NCI-H1105 (cell line): ENCODE measurements at regions not wholly inside any gene's neighbourhood (a gene's known extent, or its start where the extent isn't known, plus 50 kb on each side); places are given as distances from the start of the nearest gene placed in this dataset.
"Not testable (repeated sequence)": the region's sequence is repeated elsewhere in the genome, so short reads cannot be mapped to it uniquely, and the experiment has no call there.

Experiments used
- DNase-seq: peaks from one replicate; lab custom pipeline; 2025; lab: John Stamatoyannopoulos, UW

DNA sequence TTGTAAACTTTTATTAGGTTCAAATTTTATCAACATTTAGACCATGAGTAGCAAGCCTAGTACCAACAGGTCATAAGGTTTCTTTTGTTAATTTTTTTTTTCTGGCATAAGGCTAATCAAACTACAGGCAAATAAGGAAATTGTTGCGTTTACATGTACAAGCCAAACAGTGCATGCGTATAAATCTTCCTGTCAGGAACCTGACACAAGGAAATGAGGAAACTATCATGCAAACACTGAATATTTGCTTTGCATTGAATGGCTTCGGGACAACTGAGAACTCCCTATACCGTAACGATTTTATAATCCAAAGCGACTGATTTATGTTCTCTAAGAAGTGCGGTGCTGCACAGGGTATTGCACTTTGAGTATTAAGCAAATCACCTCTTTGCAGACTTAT is 133.0 kb upstream of the TRPC4 start:
- DNase-seq: no peak

DNA sequence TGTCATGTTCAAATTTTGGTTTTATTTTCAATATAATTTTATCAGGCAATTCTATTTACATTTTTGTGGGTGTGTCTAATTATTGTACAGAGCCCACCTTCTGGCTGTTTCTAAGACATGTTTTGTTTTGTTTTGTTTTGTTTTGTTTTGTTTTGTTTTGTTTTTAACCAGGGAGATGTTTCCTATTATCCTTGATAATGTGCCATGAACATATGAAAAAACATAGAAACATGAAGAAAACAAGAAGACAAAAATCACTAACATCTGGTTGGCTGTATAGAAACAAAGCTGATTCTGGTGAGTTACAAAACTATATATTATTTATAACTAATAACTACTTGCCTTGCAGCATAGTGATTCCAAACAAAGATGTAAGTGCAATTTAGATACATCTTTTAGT is 128.1 kb upstream of the TRPC4 start:
- no peak for DNase-seq

DNA sequence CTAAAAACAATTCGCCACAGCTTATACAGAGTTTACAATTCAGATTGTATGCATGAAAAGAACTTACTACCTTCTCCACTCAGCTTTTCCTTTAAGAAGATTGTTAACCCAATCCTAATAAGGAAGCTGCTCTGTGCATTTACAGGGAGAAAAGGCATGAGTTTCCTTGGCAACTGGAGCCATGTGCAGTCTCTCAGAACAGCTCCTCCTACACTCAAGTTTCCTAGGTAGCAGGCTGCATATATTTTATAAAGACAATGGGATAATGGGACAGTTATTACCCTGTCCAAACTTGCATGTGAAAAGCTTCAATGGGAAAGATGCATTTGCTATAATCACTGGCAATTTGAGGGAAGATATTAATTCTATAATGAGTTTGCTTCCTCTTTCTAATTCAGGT is 125.5 kb upstream of the TRPC4 start:
- peak; percentile 83 for DNase-seq

DNA sequence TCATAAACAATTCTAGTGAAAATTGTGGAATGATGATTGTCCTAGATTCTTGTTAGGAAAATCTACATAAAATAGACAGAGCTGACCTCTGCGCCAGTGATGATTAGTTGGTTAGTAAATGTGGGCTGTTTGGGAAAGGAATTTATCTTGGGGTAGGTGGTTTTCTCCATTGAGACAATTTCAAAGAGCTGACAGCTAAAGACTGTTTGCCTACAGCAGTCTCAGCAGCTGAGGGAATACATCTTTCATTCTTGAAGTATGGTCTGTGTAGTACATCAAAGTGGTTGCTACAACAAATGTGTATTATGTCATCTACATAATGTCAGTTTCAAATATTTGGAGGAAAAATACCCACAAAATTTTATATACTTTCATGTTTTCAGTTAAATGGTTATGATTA is 117.2 kb upstream of the TRPC4 start:
- no peak for DNase-seq

DNA sequence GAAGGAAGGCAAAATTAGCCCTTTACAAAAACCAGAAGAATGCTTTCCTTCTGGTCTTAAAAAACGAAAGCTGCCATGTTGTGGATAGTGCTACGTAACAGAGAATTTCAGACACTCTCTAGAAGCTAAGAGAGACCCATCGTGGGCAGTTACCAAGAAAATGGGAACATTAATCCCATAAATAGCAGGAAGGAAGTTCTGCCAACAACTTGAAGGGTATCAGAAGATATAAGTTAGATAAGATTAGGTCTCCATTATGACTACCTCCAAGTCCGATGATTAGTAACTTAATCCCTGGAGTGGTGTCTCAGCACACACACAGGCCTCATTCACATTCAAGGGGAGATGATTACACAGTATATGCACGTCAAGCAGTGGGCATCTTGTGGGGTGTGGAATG is 115.7 kb upstream of the TRPC4 start:
- DNase-seq: no peak

DNA sequence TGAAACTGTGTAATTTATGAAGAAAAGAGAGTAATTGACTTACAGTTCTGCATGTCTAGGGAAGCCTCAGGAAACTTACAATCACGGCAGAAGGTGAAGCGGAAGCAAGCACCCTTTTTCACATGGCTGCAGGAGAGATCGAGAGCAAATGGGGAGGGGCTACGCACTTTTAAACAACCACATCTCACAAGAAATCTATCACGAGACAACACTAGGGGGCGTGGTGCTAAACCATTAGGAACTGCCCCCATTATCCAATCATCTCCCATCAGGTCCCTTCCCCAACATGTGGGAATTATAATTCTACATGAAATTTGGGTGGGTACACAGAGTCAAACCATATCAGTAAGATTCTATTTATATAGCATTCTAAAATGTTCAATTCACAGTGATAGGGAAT is 114.8 kb upstream of the TRPC4 start:
- no peak for DNase-seq

DNA sequence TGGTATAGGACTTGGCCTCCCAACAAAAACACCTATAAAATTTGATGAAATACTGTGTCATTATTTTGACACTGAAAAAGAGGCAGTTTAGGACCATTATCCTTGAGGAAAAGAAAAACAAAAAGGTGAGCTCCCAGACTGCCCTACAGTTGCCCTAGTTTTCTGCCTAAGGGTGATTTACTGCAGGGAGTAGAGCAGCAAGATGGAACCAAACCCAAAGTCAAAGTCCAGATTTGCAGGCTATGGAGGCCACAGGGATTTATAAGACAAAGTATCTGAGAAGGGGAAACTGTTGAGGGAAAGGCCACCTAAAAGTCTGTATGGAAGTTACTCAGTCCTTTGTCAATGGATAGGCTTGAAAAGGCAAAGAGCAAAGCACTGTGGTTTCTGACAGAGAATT is 112.4 kb upstream of the TRPC4 start:
- no peak for DNase-seq

DNA sequence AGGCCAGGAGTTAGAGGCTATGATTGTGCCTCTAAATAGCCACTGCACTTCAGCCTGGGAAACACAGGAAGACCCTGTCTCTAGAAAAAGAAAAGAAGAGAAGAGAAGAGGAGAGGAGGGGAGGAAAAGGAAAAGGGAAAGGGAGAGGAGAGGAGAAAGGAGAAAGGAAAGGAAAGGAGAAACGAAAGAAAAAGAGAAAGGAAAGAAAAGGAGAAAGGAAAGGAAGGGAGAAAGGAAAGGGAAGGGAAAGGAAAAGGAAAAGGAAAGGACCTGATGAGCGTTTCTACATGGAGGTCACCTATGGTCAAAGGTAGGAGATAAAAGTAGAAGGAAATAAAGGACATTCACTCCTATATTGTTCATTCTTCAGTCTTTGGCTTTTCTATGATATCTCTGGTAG is 109.1 kb upstream of the TRPC4 start:
- DNase-seq: no peak

DNA sequence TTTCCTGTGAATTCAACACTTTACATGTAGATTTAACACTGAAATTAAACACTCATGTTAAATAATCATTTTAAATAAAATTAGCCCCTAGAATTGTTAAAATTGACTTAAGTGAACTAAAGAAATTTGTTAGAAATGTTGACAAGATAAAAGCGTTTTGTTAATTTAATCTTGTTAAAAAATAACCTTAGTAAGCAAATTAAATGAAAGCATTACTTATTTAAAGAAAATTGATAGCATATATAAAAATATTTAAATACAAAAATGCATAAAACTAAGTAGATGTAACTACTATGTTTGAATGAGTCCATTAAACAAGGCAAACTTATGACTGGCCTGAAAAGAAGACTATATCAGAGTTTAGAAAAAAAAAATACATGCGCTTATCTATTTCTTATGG is 99.0 kb upstream of the TRPC4 start:
- no peak for DNase-seq

DNA sequence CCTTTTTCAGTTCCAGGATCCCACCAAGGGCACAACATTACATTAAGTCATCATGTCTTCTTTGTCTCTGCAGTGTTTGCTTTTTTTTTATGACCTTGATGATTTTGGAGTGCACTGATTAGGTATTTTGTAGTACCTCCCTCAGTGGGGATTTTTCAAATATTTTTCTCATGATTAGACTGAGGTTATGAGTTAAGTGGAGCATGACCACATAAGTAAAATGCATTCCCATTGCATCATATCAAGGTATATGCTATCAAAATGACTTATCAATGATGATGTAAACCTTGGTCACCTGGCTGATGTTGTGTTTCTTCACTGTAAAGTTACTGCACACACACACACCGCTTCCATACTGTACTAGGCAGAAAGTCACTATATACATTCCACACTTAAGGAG is 96.7 kb upstream of the TRPC4 start:
- no peak for DNase-seq

DNA sequence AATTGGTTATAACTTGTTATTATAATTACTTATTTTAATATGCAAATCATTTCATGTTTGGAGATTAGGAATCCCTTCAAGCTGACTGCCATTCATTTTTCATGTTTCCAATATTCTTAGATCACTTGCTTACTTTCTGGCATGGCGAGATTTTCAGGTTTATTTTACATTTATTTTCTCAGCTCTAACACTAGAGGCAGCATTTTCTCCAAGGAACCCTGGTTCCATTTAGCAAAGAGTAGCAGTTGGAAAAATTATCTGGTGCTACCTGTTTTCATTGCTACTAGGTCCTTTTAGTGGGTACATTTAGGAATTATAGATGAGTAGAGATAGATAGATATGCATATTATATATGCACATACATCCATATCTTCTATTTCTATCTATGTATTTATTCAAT is 90.9 kb upstream of the TRPC4 start:
- no peak for DNase-seq

DNA sequence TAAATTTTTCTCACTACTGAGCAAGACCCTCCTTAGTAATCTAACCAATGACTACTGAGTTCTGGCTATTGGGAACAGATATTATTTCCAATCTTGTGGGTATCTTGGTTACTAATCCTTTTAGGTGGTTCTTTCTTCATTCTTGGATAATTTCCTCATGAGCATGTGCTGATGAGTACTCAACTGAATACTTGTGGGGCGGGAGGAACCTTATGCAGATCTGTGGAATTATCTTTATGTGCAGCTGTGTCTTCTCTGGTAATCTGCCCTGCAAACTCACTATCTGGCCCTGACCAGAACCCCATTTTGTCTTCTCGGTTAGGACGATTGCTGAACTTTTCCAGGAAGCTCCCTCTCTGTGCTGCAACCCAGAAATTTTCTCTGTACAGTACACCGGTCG is 89.7 kb upstream of the TRPC4 start:
- DNase-seq: no peak

DNA sequence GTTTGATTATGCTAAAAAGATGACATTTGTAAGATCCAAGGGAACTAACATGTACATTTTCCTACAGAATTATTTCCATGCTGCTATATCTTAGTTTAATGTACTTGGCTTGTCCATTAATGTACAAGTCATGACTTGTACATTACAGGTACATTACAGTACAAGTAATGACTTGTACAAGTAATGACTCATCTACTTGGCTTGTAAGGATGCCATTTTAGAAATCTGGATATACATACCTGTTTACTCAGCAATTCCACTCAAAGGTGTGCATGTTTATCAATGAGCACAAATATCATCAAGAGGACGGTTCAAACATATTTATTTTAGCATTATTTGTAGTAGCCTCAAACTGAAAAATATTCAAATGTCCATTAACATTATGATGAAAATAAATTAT is 87.0 kb upstream of the TRPC4 start:
- DNase-seq: peak; percentile 16

DNA sequence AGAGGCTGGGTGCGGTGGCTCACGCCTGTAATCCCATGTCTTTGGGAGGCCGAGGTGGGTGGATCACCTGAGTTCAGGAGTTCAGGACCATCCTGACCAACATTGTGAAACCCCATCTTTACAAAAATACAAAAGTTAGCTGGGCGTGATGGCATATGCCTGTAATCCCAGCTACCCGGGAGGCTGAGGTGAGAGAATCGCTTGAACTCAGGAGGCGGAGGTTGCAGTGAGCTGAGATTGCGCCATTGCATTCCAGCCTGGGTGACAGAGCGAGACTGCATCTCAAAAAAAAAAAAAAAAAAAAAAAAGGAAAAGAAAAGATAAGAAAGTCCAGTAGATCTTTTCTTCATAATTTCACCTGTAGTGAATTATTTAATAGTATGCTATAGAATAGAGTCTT is 85.0 kb upstream of the TRPC4 start:
- DNase-seq: not testable (repeated sequence)

DNA sequence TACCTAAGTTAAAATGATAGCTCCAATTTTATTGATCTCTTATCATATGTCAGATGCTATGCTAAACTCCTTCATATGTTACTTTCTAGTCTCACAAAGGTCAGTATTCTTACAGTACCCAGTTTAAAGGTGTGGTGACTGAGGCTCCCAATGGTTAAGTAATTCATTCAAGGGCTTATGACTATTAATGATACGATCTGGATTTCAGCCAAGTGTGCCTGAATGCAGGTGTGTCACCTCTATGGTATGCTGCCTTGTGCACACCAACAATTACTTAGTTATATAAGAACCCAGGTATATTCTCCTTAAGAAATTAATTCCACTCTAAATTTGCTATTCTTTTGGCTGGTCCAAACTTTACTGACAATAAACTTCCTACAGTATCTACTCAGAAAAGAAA is 84.6 kb upstream of the TRPC4 start:
- no peak for DNase-seq

DNA sequence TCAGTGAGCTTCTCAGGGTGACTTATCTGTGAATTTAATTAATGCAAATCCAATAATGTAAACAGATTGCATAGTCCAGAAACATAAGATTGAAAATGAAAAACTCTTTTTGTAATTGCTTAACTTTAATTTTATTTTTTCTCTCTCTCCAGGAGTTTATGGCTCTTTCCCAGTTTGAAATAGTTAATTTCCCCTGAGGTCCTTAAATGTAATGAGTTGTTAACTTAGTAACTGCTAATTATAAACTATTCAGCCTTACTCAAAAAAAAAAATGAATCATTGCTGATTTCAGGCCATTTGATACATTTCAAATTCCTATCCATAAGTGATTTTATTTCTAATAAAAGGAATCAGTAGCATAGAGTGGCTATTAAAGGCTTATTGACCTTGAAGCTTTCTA is 84.1 kb upstream of the TRPC4 start:
- DNase-seq: no peak

DNA sequence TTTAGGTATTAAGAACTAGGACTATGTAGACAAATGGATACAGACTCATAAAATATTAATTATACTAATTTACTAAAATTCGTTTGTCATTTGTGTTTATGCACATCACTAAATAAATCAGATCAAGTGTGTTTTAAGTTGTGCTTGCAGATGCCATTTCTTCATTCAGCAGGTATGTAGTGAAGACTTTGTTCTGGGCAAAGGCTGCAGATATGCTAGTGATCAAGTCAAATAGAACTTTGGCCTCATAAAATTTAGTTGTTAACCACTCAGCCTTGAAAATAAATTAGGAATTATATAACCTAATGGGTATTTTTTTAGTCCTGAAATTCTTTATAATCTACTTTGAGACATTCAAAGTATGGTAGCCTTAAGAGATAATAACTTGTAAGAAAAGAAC is 80.4 kb upstream of the TRPC4 start:
- no peak for DNase-seq

DNA sequence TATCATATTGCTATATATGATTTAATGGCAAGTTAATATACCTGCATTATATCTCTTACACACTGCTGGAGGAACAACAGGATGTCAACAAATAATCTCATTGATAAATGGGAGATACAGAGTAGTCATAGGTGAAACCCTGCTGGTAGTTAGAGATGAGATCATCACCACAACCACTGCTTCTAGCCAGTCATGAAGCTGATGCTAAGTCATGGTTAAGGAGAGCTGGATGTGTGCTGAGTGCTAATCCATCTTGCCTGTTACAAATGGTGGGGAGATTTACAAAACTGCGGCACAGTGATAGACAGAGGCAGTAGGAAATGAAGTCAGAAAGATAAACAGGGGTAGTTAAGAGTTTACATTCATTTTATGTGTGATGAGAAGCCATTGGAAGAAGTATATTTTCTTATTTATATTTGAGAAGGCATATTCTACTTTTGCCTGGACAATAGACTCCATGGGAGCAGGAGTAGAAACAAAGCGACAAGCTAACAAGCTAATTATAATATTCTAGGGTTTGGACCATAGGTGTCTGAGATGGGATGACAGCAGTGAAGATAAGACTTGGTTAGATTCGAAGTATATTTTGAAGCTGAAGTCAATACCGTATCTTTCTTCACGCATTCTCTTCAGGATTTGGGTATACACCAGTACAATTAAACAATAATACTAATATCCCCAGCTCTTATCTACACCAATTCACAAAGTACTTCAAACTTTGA is 78.0 kb upstream of the TRPC4 start:
- DNase-seq: no peak

DNA sequence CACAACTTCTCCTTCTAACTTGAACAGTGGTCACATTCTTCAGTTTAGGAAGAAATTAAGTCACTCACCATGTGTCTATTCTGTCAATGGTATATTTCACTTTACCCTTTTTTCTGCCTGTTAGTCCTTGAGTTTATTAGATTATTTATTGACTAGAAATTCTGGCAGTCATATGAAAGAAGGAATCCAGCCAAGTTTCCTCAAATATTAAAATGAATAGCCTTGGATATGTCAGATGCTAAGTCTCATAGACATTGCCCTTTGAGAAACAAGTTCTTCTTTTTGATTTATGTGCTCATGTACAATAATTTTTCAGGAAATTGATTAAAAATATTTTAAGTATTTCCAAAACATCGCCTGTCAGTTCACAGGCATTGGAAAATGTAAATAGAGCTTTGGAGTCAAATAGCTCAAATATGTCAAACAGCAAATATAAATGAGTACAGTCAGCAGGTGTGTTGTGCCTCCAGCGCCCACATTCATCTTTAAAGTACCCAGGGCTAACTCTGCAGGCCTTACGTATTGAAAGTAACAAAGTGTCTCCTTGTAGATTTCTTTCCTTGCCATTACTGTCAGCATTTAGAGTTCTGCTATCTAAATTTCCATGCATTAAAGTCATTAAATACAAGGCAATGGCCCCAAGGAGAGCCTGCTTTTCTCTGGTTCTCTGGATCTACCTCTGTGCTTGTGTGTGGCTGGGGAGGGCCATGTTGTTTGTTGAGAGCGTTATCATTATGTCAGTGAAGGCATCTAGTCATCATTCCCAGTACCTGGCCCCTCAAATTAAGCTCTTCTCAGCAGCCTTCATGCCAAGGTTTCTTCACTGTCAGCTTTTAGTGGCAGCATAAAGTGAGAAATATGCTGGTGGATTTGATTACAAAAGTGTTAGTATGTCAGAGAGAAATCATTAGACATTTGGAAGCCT is 76.3 kb upstream of the TRPC4 start:
- DNase-seq: no peak

DNA sequence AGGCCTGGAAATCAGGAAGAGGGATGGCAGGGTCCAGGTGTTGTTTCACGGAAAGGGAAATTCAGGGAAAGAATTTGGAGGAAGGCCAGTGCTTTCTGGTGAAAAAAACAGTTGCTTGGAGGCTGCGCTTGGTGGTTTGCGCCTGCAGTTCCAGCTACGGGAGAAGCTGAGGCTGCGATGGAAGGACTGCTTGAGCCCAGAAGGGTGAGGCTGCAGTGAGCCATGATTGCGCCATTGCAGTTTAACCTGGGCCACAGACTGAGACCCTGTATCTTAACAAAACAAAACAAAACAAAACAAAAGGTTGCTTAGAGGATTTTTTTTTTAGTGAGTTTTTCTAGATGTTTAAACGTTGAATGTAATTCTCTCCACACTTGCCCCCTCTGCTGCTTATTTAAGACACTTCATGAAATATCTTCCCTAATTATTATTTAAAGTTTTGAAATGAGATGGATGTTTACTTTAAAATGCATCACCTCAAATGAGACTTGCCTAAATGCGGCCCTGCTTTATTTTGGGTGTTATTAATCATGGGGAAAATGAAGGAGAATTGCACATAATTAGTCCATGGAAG is 75.4 kb upstream of the TRPC4 start:
- no peak for DNase-seq

DNA sequence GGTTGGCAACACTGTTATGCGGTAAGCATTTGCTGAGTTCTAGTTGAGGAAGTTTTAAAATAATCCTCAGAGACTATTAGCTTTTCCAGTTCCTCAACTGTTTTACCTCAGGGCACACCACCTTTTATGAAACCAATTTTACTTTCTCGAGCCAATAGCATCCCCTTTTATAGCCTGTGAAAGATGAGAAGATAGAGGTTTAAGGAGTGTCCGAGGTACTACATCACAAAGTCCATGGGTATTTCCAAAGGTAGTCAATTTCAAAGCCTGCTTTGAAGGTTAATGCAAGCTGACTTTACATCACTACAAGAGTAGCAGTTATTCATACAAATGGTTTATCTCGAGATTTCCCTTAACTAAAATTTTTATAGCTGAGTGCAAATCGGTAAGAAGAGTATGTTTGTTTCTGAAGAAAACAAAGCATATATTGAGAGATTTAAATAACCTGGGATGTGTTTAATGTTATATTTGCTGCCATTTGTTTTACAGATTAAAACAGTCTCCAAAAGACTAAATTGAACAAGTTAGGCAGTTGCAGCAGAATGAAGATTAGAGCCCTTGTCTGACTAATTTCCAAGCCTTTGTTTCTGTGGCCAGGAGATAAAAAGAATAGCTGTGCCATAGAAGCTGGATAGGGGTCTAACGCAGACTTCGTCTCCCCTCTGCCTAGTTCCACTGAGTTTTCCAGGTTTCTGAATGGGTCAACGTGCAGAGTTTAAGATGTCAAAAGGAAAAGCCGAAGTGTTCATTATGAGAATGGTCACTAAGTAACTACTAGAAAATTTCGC is 74.7 kb upstream of the TRPC4 start:
- no peak for DNase-seq

DNA sequence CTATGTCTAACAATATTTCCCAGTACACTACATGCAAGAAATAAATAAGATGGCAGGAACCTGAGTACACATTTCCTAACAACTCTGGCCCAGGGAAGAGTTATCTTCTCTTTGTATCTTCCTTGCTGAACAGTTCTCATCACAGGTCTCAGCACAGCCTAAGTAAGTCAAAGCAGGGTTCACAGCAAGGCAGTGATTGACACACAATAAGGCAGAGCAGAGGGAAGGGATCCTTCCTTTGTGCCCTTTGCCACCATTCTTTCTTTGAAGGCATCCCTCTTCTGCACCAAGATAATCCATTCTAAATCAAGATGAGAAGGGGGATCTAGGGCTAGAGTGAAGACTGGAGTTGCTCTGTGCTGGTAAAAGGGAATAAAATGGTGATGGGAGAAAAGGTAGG is 73.4 kb upstream of the TRPC4 start:
- no peak for DNase-seq
